Transverse colon (tissue), 4 donors: ENCODE measurements at regions not wholly inside any gene's neighbourhood (a gene's known extent, or its start where the extent isn't known, plus 50 kb on each side); places are given as distances from the start of the nearest gene placed in this dataset.

ENCODE experiments used
- DNase-seq: peaks from one replicate; pipeline ENCODE4 v3.0.0-alpha.2; 2019
- H3K27ac ChIP-seq, 4 donors: fragments of 200-600 bp; sonication (generic); 2 replicates each; pipeline ENCODE4 v1.5.1; 2016 to 2018; ENCODE audit warnings: inconsistent platforms in 4 of 4
- H3K27me3 ChIP-seq: fragments of 200-600 bp; sonication (generic); 2 replicates; pipeline ENCODE4 v1.5.1; 2017; ENCODE audit warnings: inconsistent platforms
- H3K36me3 ChIP-seq, 4 donors: fragments of 200-600 bp; sonication (generic); 2 replicates each; pipeline ENCODE4 v1.5.1; 2017 to 2019; ENCODE audit warnings: inconsistent platforms in 4 of 4
- H3K4me1 ChIP-seq, 4 donors: fragments of 200-600 bp; sonication (generic); 2 replicates each; pipeline ENCODE4 v1.5.1; 2017 to 2020; ENCODE audit warnings: inconsistent platforms in 4 of 4
- H3K4me3 ChIP-seq, 4 donors: fragments of 200-600 bp; sonication (generic); 1 replicate in 1 of 4; 2 replicates in 3 of 4; pipeline versions ENCODE4 v1.5.1 to v1.6.1; 2017 to 2019; ENCODE audit warnings: inconsistent platforms in 4 of 4
- H3K9me3 ChIP-seq, 2 donors: fragments of 200-600 bp; sonication (generic); 2 replicates each; pipeline ENCODE4 v1.5.1; 2017 to 2019; ENCODE audit warnings: inconsistent platforms in 2 of 2
- EP300 ChIP-seq: sonication (generic); formaldehyde crosslinking; IDR thresholded peaks from one replicate; pipeline ENCODE4 v1.6.1; 2017; ENCODE audit warnings: antibody characterized with exemption, low read depth
- POLR2A ChIP-seq: fragments of 450-650 bp; IDR thresholded peaks from one replicate; pipeline ENCODE4 v1.6.1; 2016; ENCODE audit warnings: antibody characterized with exemption, mild to moderate bottlenecking, moderate library complexity
- POLR2AphosphoS5 ChIP-seq, 3 donors: sonication (generic); formaldehyde crosslinking; IDR thresholded peaks; one replicate each; pipeline ENCODE4 v1.6.1; 2016; ENCODE audit warnings: antibody characterized with exemption in 3 of 3
- WGBS, 2 donors: methylation state at CpG; one replicate each; pipeline ENCODE4 v1.1.5; 2018; ENCODE audit warnings: low coverage in 1 of 2; 5-methylcytosine and 5-hydroxymethylcytosine counted together
- in situ Hi-C, 4 donors: fragments of 200-750 bp; cut with MboI; loops; one replicate each; pipeline versions ENCODE4 v1.15.0 to v1.15.1; 2017; ENCODE audit warnings: low sequenced_read_pairs in 3 of 4, low pct_ligation_motif_present in 1 of 4, low pct_unique_long_range_greater_than_20kb in 1 of 4
- intact Hi-C: fragments of 100-400 bp; cut with DNase I; formaldehyde crosslinking; loops from one replicate; pipeline ENCODE4 v1.15.1; 2023; ENCODE audit warnings: low total_unique reads
- TF ChIP-seq, protein P1 (sequence below), 5 experiments: fragments of 200-600 bp in 3 of 5; fragments of 450-650 bp in 2 of 5; sonication (generic) in 3 of 5; IDR thresholded peaks; 1 replicate in 2 of 5; 2 replicates in 3 of 5; pipeline ENCODE4 v1.5.1; 2016 to 2017; ENCODE audit warnings: antibody characterized with exemption in 5 of 5, inconsistent platforms in 3 of 5, mild to moderate bottlenecking in 2 of 5, moderate library complexity in 1 of 5

- Histone ChIP-seq H3K27me3 (no peaks in the 10 kb centered on the region), H3K4me3 (no peak overlapping the region), H3K36me3 (no peaks in the 10 kb centered on the region), H3K4me1 (peaks cover 0 to 3% (median 0%) of the 10 kb centered on the region in 4 donors), H3K9me3 (no peaks in the 10 kb centered on the region), H3K27ac (no peak overlapping the region)
- no peak for TF ChIP-seq POLR2A
- TF ChIP-seq, protein P1, sequence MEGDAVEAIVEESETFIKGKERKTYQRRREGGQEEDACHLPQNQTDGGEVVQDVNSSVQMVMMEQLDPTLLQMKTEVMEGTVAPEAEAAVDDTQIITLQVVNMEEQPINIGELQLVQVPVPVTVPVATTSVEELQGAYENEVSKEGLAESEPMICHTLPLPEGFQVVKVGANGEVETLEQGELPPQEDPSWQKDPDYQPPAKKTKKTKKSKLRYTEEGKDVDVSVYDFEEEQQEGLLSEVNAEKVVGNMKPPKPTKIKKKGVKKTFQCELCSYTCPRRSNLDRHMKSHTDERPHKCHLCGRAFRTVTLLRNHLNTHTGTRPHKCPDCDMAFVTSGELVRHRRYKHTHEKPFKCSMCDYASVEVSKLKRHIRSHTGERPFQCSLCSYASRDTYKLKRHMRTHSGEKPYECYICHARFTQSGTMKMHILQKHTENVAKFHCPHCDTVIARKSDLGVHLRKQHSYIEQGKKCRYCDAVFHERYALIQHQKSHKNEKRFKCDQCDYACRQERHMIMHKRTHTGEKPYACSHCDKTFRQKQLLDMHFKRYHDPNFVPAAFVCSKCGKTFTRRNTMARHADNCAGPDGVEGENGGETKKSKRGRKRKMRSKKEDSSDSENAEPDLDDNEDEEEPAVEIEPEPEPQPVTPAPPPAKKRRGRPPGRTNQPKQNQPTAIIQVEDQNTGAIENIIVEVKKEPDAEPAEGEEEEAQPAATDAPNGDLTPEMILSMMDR (IDR thresholded peaks at IDR 0.05) = no peak
- TF ChIP-seq POLR2AphosphoS5 (IDR thresholded peaks at IDR 0.05) = no peak
- no peak for TF ChIP-seq EP300
- no peak for DNase-seq
- intact Hi-C loops (no loop called here), in situ Hi-C loops (no loop called here)
- WGBS, 2 donors = 89 to 94% methylated on average over 6 of the region's 6 CpGs
These were observed 59.3 kb upstream of the GPCPD1 start for GRCh38 chr20:5670036-5670536.

- H3K27ac ChIP-seq = no peak overlapping the region
- H3K27me3 ChIP-seq = no peaks in the 10 kb centered on the region
- no peak for DNase-seq
- H3K36me3 ChIP-seq = no peaks in the 10 kb centered on the region
- no peak overlapping the region for H3K4me3 ChIP-seq
- TF ChIP-seq, protein P1 (IDR thresholded peaks at IDR 0.05) = no peak
- H3K9me3 ChIP-seq = no peaks in the 10 kb centered on the region
- intact Hi-C loops (no loop called here), in situ Hi-C loops (no loop called here)
- 98 to 100% methylated on average over 1 to 5 of the region's 5 CpGs for WGBS, 2 donors
- no peaks in the 10 kb centered on the region for H3K4me1 ChIP-seq
These were observed 57.7 kb upstream of the GPCPD1 start for GRCh38 chr20:5668529-5668868.

DNA sequence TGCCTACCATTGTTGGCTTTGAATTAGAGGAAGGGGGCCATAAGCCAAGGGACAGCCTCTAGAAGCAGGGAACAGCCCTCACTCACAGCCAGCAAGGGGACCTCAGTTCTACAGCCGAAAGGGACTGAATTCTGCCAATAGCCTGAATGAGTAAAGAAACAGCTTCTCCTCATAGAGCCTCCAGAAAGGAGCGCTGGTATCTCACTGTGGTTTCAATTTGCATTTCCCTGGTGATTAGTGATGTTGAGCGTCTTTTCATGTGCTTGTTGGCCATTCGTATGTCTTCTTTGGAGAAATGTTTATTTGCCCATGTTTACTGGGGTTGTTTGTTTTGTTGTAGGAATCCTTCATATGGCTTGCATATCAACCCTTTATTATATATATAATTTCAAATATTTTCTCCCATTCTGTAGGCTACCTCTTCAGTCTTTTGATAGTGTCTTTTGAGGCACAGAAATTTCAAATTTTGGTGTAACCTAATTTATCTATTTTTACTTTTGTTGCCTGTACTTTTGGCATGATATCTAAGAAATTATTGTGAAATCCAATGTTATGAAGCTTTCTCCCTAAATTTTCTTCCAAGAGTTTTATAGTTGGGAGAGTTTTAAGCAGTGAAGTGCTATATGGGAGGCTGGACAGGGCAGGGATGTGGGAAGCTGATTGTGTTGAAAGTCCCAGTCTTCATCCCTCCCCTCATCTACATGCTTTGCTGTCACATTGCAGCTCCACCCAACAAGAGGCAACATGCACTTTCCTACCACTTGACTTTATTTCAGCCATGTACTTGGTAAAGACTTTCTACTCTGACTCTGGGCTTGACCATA, 57.1 kb upstream of the GPCPD1 start:
- WGBS, 2 donors = 77% methylated on average over 4 of the region's 4 CpGs; no CpG with 5 or more reads in 1 of the 2 donors
- peaks cover 0 to 3% (median 0%) of the 10 kb centered on the region in 4 donors for H3K4me1 ChIP-seq
- no peaks in the 10 kb centered on the region for H3K9me3 ChIP-seq
- TF ChIP-seq POLR2AphosphoS5 (IDR thresholded peaks at IDR 0.05) (no peak), POLR2A (no peak), EP300 (no peak)
- TF ChIP-seq, protein P1 (IDR thresholded peaks at IDR 0.05) = no peak
- H3K27ac ChIP-seq = no peak overlapping the region
- no peak overlapping the region for H3K4me3 ChIP-seq
- H3K27me3 ChIP-seq = no peaks in the 10 kb centered on the region
- in situ Hi-C loops = no loop called here
- no peaks in the 10 kb centered on the region for H3K36me3 ChIP-seq
- no peak for DNase-seq
- intact Hi-C loops = no loop called here

DNA sequence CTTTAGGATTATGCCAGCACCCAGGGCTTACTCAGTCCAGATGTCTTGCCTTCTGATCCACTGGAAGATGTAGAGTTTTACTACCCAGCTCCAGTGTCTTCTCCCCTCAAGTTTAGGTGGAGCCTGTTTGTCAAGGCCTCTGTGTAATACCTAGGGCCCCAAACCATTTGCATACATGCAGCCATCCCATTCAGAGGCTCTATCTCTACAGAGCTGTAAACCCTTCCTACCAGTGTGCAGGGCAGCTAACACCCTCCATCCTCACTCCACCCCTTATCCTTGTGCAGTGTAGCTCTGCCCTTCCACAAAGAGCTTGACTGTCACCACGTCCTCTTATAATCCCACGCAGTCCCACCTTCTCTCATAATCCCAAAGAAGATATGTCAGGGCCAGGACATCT, 54.6 kb upstream of the GPCPD1 start:
- no peak for DNase-seq
- Histone ChIP-seq H3K27ac (no peak overlapping the region), H3K36me3 (no peaks in the 10 kb centered on the region), H3K4me1 (peaks cover 0 to 8% (median 0%) of the 10 kb centered on the region in 4 donors), H3K4me3 (no peak overlapping the region), H3K27me3 (no peaks in the 10 kb centered on the region), H3K9me3 (no peaks in the 10 kb centered on the region)
- in situ Hi-C loops = no loop called here
- intact Hi-C loops = no loop called here
- WGBS, 2 donors = 97 to 100% methylated on average over 2 of the region's 2 CpGs
- TF ChIP-seq POLR2AphosphoS5 (IDR thresholded peaks at IDR 0.05) (no peak), POLR2A (no peak), EP300 (no peak)
- TF ChIP-seq, protein P1 (IDR thresholded peaks at IDR 0.05) = no peak
